Ramos (cell line): ENCODE measurements at regions not wholly inside any gene's neighbourhood (a gene's known extent, or its start where the extent isn't known, plus 50 kb on each side); places are given as distances from the start of the nearest gene placed in this dataset.

Source experiments
- in situ Hi-C: fragments of 300-500 bp; cut with MboI; formaldehyde crosslinking; loops from one replicate; pipeline ENCODE4 v1.14.3; 2022; ENCODE audit warnings: low sequenced_read_pairs; ENCODE audit not compliant: unreplicated experiment

- in situ Hi-C loops, result no loop called here
Observed at GRCh38 chr13:34085204-34085603, 267.3 kb downstream of the RFC3 start.

GRCh38 chr13:34086281-34086680 lies 268.3 kb downstream of the RFC3 start:
- in situ Hi-C loops, result no loop called here

GRCh38 chr13:34087791-34088190 lies 269.8 kb downstream of the RFC3 start:
- in situ Hi-C loops, result no loop called here

GRCh38 chr13:34103854-34104253 lies 285.9 kb downstream of the RFC3 start:
- in situ Hi-C loops, result no loop called here

GRCh38 chr13:34104853-34105252 lies 286.9 kb downstream of the RFC3 start:
- in situ Hi-C loops, result no loop called here

GRCh38 chr13:34107806-34108205 lies 289.9 kb downstream of the RFC3 start:
- in situ Hi-C loops, result no loop called here

GRCh38 chr13:34108410-34108809 lies 290.5 kb downstream of the RFC3 start:
- in situ Hi-C loops, result no loop called here

- in situ Hi-C loops, result no loop called here
Observed at GRCh38 chr13:34114581-34114980, 296.6 kb downstream of the RFC3 start.

GRCh38 chr13:34116651-34117050 lies 298.7 kb downstream of the RFC3 start:
- in situ Hi-C loops, result no loop called here

- in situ Hi-C loops, result no loop called here
Observed at GRCh38 chr13:34124666-34125306, 306.8 kb downstream of the RFC3 start.

GRCh38 chr13:34127523-34127922 lies 309.6 kb downstream of the RFC3 start:
- in situ Hi-C loops, result no loop called here

- in situ Hi-C loops, result no loop called here
Observed at GRCh38 chr13:34128661-34129060, 310.7 kb downstream of the RFC3 start.

- in situ Hi-C loops, result no loop called here
Observed at GRCh38 chr13:34129436-34129835, 311.5 kb downstream of the RFC3 start.

GRCh38 chr13:34137200-34137599 lies 319.3 kb downstream of the RFC3 start:
- in situ Hi-C loops, result no loop called here

GRCh38 chr13:34139660-34140227 lies 321.8 kb downstream of the RFC3 start:
- in situ Hi-C loops, result no loop called here

- in situ Hi-C loops, result no loop called here
Observed at GRCh38 chr13:34143637-34144036, 325.7 kb downstream of the RFC3 start.

- in situ Hi-C loops, result no loop called here
Observed at GRCh38 chr13:34144142-34144541, 326.2 kb downstream of the RFC3 start.

GRCh38 chr13:34145061-34145460 lies 327.1 kb downstream of the RFC3 start:
- in situ Hi-C loops, result no loop called here

GRCh38 chr13:34148359-34148758 lies 330.4 kb downstream of the RFC3 start:
- in situ Hi-C loops, result no loop called here

- in situ Hi-C loops, result no loop called here
Observed at GRCh38 chr13:34151885-34152284, 333.9 kb downstream of the RFC3 start.

GRCh38 chr13:34152409-34152808 lies 334.5 kb downstream of the RFC3 start:
- in situ Hi-C loops, result no loop called here

GRCh38 chr13:34152996-34153395 lies 335.0 kb downstream of the RFC3 start:
- in situ Hi-C loops, result no loop called here
